OCI-LY1 (cell line): ENCODE measurements at regions not wholly inside any gene's neighbourhood (a gene's known extent, or its start where the extent isn't known, plus 50 kb on each side); places are given as distances from the start of the nearest gene placed in this dataset.

Source experiments
- H2AFZ ChIP-seq: fragments of 200-600 bp; sonication (generic), shearing (Covaris generic); 2 replicates; pipeline ENCODE4 v1.6.0; 2014; ENCODE audit warnings: antibody characterized with exemption, mild to moderate bottlenecking, low read length
- H3F3A ChIP-seq: fragments of 200-600 bp; sonication (generic), shearing (Covaris generic); 2 replicates; pipeline ENCODE4 v1.6.0; 2014; ENCODE audit warnings: mild to moderate bottlenecking, antibody characterized with exemption, low read length, moderate library complexity; ENCODE audit not compliant: insufficient read depth
- H3K27ac ChIP-seq: fragments of 200-600 bp; sonication (generic); 2 replicates; pipeline ENCODE4 v1.5.1; 2014; ENCODE audit warnings: low read length, mixed run types, mild to moderate bottlenecking, low read depth; ENCODE audit not compliant: poor library complexity, severe bottlenecking
- H3K27me3 ChIP-seq: fragments of 200-600 bp; sonication (generic); 2 replicates; pipeline ENCODE4 v1.6.0; 2014; ENCODE audit warnings: antibody characterized with exemption, mild to moderate bottlenecking, low read length, moderate library complexity; ENCODE audit not compliant: insufficient read depth
- H3K36me3 ChIP-seq: fragments of 200-600 bp; sonication (generic); 2 replicates; pipeline ENCODE4 v1.6.1; 2014; ENCODE audit warnings: mild to moderate bottlenecking, antibody characterized with exemption, low read length, moderate library complexity, mixed read lengths; ENCODE audit not compliant: insufficient read depth
- H3K4me1 ChIP-seq: fragments of 200-600 bp; sonication (generic); 2 replicates; pipeline ENCODE4 v1.5.1; 2014; ENCODE audit warnings: mild to moderate bottlenecking, low read length, moderate library complexity; ENCODE audit not compliant: insufficient read depth, severe bottlenecking
- H3K4me2 ChIP-seq: fragments of 200-600 bp; sonication (generic), shearing (Covaris generic); 2 replicates; pipeline ENCODE4 v1.6.1; 2014; ENCODE audit warnings: low read length
- H3K4me3 ChIP-seq: fragments of 200-600 bp; sonication (generic); 2 replicates; pipeline ENCODE4 v1.5.1; 2014; ENCODE audit warnings: low read length, low read depth, mild to moderate bottlenecking, mixed read lengths; ENCODE audit not compliant: poor library complexity, severe bottlenecking
- H3K79me2 ChIP-seq: fragments of 200-600 bp; shearing (Covaris generic); 2 replicates; pipeline ENCODE4 v1.6.1; 2016; ENCODE audit warnings: mixed run types, low read length, mixed read lengths; ENCODE audit not compliant: insufficient read depth
- H3K9ac ChIP-seq: fragments of 200-600 bp; sonication (generic), shearing (Covaris generic); 2 replicates; pipeline ENCODE4 v1.6.1; 2014; ENCODE audit warnings: mild to moderate bottlenecking, low read length, mixed read lengths
- H3K9me2 ChIP-seq: fragments of 200-600 bp; sonication (generic), shearing (Covaris generic); 2 replicates; pipeline ENCODE4 v1.6.1; 2014; ENCODE audit warnings: low read depth, mild to moderate bottlenecking, low read length, mixed read lengths
- H3K9me3 ChIP-seq: fragments of 200-600 bp; shearing (Covaris generic); 2 replicates; pipeline ENCODE4 v1.6.1; 2014; ENCODE audit warnings: low read length, mixed read lengths
- H4K20me1 ChIP-seq: fragments of 200-600 bp; sonication (generic), shearing (Covaris generic); 2 replicates; pipeline ENCODE4 v1.6.0; 2016; ENCODE audit warnings: mild to moderate bottlenecking, low read length; ENCODE audit not compliant: insufficient read depth
- EZH2 ChIP-seq: fragments of 200-600 bp; sonication (generic), shearing (Covaris generic); IDR thresholded peaks from 2 replicates; pipeline ENCODE4 v1.8.0; 2017; ENCODE audit warnings: borderline replicate concordance, mixed run types, mild to moderate bottlenecking, antibody characterized with exemption, low read length, moderate library complexity, mixed read lengths
- TF ChIP-seq, protein P1 (sequence below): fragments of 200-600 bp; sonication (generic), shearing (Covaris generic); IDR thresholded peaks from 2 replicates; pipeline ENCODE4 v1.5.1; 2017; ENCODE audit warnings: mild to moderate bottlenecking, antibody characterized with exemption, low read length, moderate library complexity, mixed read lengths

GRCh38 chr5:74285675-74286280, 354.8 kb downstream of the ENC1 start:
- Histone ChIP-seq H4K20me1 (no peaks in the 10 kb centered on the region), H3K79me2 (no peaks in the 10 kb centered on the region), H2AFZ (no peak overlapping the region), H3K9me2 (no peaks in the 10 kb centered on the region), H3K27ac (no peak overlapping the region), H3K36me3 (no peaks in the 10 kb centered on the region), H3F3A (no peaks in the 10 kb centered on the region), H3K9me3 (no peaks in the 10 kb centered on the region), H3K27me3 (no peaks in the 10 kb centered on the region), H3K4me2 (no peak overlapping the region), H3K9ac (no peak overlapping the region), H3K4me3 (no peak overlapping the region), H3K4me1 (no peaks in the 10 kb centered on the region)
- TF ChIP-seq, protein P1, sequence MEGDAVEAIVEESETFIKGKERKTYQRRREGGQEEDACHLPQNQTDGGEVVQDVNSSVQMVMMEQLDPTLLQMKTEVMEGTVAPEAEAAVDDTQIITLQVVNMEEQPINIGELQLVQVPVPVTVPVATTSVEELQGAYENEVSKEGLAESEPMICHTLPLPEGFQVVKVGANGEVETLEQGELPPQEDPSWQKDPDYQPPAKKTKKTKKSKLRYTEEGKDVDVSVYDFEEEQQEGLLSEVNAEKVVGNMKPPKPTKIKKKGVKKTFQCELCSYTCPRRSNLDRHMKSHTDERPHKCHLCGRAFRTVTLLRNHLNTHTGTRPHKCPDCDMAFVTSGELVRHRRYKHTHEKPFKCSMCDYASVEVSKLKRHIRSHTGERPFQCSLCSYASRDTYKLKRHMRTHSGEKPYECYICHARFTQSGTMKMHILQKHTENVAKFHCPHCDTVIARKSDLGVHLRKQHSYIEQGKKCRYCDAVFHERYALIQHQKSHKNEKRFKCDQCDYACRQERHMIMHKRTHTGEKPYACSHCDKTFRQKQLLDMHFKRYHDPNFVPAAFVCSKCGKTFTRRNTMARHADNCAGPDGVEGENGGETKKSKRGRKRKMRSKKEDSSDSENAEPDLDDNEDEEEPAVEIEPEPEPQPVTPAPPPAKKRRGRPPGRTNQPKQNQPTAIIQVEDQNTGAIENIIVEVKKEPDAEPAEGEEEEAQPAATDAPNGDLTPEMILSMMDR = no peak
- no peak for TF ChIP-seq EZH2

- H3K4me1 ChIP-seq = no peaks in the 10 kb centered on the region
- TF ChIP-seq EZH2 = no peak
- TF ChIP-seq, protein P1 = no peak
- no peaks in the 10 kb centered on the region for H4K20me1 ChIP-seq
- H2AFZ ChIP-seq = no peak overlapping the region
- H3K79me2 ChIP-seq = no peaks in the 10 kb centered on the region
- no peaks in the 10 kb centered on the region for H3K9me2 ChIP-seq
- H3K27ac ChIP-seq = no peak overlapping the region
- H3K36me3 ChIP-seq = no peaks in the 10 kb centered on the region
- no peak overlapping the region for H3K4me2 ChIP-seq
- H3K27me3 ChIP-seq = no peaks in the 10 kb centered on the region
- H3K9me3 ChIP-seq = no peaks in the 10 kb centered on the region
- no peak overlapping the region for H3K4me3 ChIP-seq
- H3K9ac ChIP-seq = no peak overlapping the region
- H3F3A ChIP-seq = no peaks in the 10 kb centered on the region
Measured at GRCh38 chr5:74282490-74282889, 358.0 kb downstream of the ENC1 start.

DNA sequence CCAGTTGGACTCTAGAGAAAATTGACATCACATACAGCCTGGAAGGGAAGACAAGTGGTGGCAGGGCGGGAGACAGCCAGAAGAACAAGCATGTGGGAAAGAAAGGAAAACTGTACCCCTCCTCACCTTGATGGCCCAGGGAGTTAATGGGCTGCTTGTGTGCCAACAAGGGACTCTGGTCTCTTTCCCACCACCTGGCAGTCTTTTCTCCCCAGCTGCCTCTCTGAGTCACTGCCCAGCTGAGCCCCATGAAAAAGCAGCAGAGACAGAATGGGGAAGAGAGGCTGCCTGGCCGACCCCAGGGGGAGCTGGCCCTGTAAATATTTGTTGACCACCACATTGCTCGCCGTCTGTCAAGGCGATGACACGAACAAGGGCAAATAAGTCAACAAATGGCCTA, 359.4 kb downstream of the ENC1 start:
- Histone ChIP-seq H3K9me2 (no peaks in the 10 kb centered on the region), H3K36me3 (no peaks in the 10 kb centered on the region), H3K9me3 (no peaks in the 10 kb centered on the region), H3K4me1 (no peaks in the 10 kb centered on the region), H3K4me3 (no peak overlapping the region), H3K79me2 (no peaks in the 10 kb centered on the region), H4K20me1 (no peaks in the 10 kb centered on the region), H2AFZ (no peak overlapping the region), H3K9ac (no peak overlapping the region), H3K27me3 (no peaks in the 10 kb centered on the region), H3K4me2 (no peak overlapping the region), H3K27ac (no peak overlapping the region), H3F3A (no peaks in the 10 kb centered on the region)
- no peak for TF ChIP-seq EZH2
- TF ChIP-seq, protein P1 = no peak
